ENCODE measurements at regions not wholly inside any gene's neighbourhood (a gene's known extent, or its start where the extent isn't known, plus 50 kb on each side); places are given as distances from the start of the nearest gene placed in this dataset.

GRCh38 chr13:34417896-34418295 lies 524.2 kb upstream of the NBEA start:
- H3K4me3 ChIP-seq (ENCODE audit: low read depth, low read length): no peak overlapping the region
- TF ChIP-seq, protein P1, sequence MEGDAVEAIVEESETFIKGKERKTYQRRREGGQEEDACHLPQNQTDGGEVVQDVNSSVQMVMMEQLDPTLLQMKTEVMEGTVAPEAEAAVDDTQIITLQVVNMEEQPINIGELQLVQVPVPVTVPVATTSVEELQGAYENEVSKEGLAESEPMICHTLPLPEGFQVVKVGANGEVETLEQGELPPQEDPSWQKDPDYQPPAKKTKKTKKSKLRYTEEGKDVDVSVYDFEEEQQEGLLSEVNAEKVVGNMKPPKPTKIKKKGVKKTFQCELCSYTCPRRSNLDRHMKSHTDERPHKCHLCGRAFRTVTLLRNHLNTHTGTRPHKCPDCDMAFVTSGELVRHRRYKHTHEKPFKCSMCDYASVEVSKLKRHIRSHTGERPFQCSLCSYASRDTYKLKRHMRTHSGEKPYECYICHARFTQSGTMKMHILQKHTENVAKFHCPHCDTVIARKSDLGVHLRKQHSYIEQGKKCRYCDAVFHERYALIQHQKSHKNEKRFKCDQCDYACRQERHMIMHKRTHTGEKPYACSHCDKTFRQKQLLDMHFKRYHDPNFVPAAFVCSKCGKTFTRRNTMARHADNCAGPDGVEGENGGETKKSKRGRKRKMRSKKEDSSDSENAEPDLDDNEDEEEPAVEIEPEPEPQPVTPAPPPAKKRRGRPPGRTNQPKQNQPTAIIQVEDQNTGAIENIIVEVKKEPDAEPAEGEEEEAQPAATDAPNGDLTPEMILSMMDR (IDR thresholded peaks at IDR 0.05; ENCODE audit: low read depth, low read length, missing control alignments): no peak

DNA sequence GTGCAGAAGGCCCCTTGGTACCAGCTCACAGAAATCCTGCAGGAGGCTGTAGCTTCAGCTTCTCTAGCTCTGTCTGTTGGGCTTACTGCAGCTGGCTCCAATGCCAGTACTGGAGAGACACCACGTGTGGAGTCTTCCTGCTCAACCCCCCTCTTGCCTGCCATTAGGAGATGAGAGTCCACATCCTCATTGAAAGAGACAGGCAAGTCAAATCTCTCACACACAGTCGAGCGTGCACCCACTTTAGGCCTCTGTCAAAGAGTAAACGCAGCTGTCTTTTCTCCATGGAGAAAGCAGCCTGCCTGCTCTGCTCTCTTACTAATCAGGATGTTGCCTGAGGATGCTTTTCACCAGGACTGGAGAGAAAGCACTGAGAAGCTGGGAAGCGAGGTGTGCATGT lies 523.0 kb upstream of the NBEA start:
- TF ChIP-seq, protein P1 (IDR thresholded peaks at IDR 0.05; ENCODE audit: low read depth, low read length, missing control alignments): no peak
- no peak overlapping the region for H3K4me3 ChIP-seq (ENCODE audit: low read depth, low read length)
- no peak for DNase-seq (ENCODE audit: low read depth)

More at GRCh38 chr13:34417896-34418295, 524.2 kb upstream of the NBEA start:
- DNase-seq (ENCODE audit: low read depth): no peak

GRCh38 chr13:34419755-34420154 lies 522.3 kb upstream of the NBEA start:
- TF ChIP-seq, protein P1 (IDR thresholded peaks at IDR 0.05; ENCODE audit: low read depth, low read length, missing control alignments): no peak
- no peak overlapping the region for H3K4me3 ChIP-seq (ENCODE audit: low read depth, low read length)
- DNase-seq (ENCODE audit: low read depth): no peak

- TF ChIP-seq, protein P1 (IDR thresholded peaks at IDR 0.05; ENCODE audit: low read depth, low read length, missing control alignments): no peak
- no peak overlapping the region for H3K4me3 ChIP-seq (ENCODE audit: low read depth, low read length)
- no peak for DNase-seq (ENCODE audit: low read depth)
These were observed 521.2 kb upstream of the NBEA start for GRCh38 chr13:34420702-34421346.

DNA sequence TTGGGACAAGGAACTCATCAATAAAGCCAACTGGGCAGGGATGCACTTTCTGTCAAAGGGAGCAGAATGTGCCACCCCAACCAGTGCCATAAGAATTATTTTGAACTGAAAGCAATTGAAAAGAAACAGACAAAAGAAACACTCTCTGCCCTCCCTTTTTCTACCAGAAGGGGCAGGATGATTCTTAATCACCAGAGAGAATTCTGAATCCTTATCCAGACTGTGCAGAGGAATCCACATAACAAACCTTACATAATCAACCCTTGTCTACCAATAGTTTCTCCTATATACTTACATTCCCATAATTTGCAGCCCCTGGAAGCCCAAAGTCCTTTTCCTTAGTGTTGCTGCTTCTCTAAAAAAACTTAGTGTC lies 520.7 kb upstream of the NBEA start:
- TF ChIP-seq, protein P1 (IDR thresholded peaks at IDR 0.05; ENCODE audit: low read depth, low read length, missing control alignments): no peak
- no peak for DNase-seq (ENCODE audit: low read depth)
- no peak overlapping the region for H3K4me3 ChIP-seq (ENCODE audit: low read depth, low read length)

- no peak for DNase-seq (ENCODE audit: low read depth)
- TF ChIP-seq, protein P1 (IDR thresholded peaks at IDR 0.05; ENCODE audit: low read depth, low read length, missing control alignments): no peak
- no peak overlapping the region for H3K4me3 ChIP-seq (ENCODE audit: low read depth, low read length)
These were observed 520.1 kb upstream of the NBEA start for GRCh38 chr13:34421858-34422475.

GRCh38 chr13:34422956-34423355 lies 519.1 kb upstream of the NBEA start:
- no peak overlapping the region for H3K4me3 ChIP-seq (ENCODE audit: low read depth, low read length)
- TF ChIP-seq, protein P1 (IDR thresholded peaks at IDR 0.05; ENCODE audit: low read depth, low read length, missing control alignments): no peak
- DNase-seq (ENCODE audit: low read depth): no peak

Measured in GM12864 (cell line).